GM10248 (cell line): ENCODE measurements at regions not wholly inside any gene's neighbourhood (a gene's known extent, or its start where the extent isn't known, plus 50 kb on each side); places are given as distances from the start of the nearest gene placed in this dataset.

Experiments
- CTCF ChIA-PET: fragments of 300-600 bp; sonication (Branson Sonifier 250); formaldehyde crosslinking; extraction: SDS; loops from one replicate; lab custom pipeline; 2021; ENCODE audit warnings: antibody characterized with exemption; lab: Yijun Ruan, JAX
- POLR2A ChIA-PET: fragments of 350-650 bp; sonication (Branson Sonifier 250); formaldehyde crosslinking; extraction: SDS; loops from one replicate; lab custom pipeline; 2020; ENCODE audit warnings: antibody characterized with exemption; lab: Yijun Ruan, JAX
- DNase-seq: peaks from one replicate; pipeline ENCODE4 v3.0.0; 2012; ENCODE audit errors: extremely low spot score
- TF ChIP-seq, protein P1 (sequence below): IDR thresholded peaks from 2 replicates; pipeline ENCODE4 v1.5.1; 2012; ENCODE audit warnings: mild to moderate bottlenecking, low read depth; ENCODE audit errors: extremely low read depth, missing control alignments, control extremely low read depth

DNA sequence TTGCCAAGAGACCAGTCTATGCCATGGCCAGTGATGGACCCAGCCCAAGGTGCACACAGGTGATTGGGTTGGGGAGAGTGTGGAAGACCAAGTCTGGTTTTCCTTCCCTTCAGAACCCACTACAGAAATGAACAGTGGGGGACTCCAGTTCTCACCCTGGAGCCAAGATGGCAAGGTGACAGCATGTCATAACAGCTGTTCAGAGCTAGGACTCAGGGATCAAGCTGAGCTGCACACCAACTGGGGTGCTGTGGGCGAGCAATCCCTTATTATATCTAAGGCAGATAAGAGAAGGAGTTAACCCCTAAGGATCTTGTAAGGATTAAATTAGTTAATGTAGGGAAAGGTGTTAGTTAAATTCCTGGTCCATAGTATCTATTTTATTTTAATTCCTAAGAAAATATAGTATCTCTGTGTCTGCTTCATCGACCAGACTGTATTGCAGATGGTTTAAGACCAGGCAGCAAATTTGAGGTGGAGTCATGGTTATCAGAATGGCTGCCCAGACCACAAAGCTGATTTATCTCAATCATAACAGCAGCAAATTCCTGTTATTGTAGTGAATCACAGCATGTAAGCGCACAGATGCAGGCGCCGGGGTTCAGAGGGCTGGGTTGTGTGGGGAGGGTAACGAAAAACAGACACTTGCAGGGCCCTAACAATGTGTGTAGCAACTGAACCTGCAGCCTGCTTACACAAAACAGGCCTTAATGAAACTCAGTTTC lies 208.7 kb upstream of the ZNF32 start:
- ChIA-PET POLR2A (no interaction called here), CTCF (no interaction called here)
- TF ChIP-seq, protein P1, sequence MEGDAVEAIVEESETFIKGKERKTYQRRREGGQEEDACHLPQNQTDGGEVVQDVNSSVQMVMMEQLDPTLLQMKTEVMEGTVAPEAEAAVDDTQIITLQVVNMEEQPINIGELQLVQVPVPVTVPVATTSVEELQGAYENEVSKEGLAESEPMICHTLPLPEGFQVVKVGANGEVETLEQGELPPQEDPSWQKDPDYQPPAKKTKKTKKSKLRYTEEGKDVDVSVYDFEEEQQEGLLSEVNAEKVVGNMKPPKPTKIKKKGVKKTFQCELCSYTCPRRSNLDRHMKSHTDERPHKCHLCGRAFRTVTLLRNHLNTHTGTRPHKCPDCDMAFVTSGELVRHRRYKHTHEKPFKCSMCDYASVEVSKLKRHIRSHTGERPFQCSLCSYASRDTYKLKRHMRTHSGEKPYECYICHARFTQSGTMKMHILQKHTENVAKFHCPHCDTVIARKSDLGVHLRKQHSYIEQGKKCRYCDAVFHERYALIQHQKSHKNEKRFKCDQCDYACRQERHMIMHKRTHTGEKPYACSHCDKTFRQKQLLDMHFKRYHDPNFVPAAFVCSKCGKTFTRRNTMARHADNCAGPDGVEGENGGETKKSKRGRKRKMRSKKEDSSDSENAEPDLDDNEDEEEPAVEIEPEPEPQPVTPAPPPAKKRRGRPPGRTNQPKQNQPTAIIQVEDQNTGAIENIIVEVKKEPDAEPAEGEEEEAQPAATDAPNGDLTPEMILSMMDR: no peak
- DNase-seq: no peak

DNA sequence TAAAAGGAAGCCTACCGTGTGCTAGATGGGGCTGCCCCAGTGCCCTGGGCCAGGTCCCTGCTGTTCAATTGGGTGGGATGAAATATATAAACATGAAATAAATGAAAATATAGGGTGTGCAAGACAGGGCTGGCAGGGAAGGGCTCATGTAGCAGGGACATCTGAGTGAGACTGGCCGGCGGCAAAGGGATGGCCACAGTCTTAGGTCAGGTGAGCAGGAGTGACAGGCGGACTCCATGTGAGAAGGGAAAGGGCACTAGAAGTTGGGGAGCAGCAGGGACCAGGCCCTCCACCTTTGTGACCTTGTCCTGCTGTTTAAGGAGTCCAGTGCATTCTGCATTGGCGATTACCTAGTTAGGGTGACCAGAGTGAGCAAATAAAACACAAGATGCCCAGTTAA lies 207.6 kb upstream of the ZNF32 start:
- CTCF ChIA-PET: no interaction called here
- POLR2A ChIA-PET: no interaction called here
- DNase-seq: no peak
- TF ChIP-seq, protein P1: no peak

DNA sequence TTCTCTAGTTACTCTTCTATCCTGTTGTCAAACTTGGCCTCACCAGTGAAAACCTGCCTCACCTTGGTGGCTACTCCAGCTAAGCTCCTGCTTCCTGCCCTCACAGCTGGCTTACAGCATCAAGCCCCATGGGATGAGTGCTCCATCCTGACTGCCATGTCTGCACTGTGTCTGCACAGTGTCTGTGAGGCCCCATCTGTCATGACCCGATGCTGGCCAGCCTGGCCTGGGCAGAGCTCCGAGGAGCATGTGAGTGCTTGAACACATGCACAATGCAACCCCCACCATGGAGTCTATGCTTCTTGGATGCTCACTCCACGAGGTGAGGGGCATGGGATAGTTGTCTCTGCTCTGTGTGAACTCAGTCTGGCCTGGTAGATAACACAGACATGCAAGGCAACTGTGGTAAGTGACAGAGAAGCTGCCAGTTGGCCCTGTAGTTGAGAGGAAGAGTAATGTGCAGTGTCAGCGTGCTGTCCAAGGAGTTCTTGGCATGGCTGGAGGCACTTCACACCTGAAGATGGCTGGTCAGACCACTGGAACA lies 207.1 kb upstream of the ZNF32 start:
- DNase-seq: no peak
- TF ChIP-seq, protein P1: no peak
- CTCF ChIA-PET: no interaction called here
- POLR2A ChIA-PET: no interaction called here

DNA sequence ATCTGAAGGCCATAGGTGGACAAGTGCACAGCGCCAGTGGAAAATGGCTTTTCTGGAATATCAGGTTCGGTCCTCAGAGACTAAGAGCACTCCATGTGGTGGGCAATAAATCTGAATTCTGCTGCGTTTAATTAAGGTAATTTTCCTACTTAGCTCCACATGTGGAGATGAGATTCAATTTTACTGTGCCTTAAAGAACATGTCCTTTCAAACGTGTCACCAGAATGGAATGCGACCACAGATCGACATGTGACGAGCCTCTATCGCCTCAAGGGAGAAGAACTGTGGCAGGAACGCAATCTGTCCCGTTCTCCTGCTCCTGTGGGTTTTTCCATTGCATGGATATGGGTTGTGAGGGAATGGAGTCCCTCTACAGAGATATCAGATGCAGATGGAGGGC lies 205.3 kb upstream of the ZNF32 start:
- DNase-seq: no peak
- CTCF ChIA-PET: no interaction called here
- POLR2A ChIA-PET: no interaction called here
- TF ChIP-seq, protein P1: no peak

DNA sequence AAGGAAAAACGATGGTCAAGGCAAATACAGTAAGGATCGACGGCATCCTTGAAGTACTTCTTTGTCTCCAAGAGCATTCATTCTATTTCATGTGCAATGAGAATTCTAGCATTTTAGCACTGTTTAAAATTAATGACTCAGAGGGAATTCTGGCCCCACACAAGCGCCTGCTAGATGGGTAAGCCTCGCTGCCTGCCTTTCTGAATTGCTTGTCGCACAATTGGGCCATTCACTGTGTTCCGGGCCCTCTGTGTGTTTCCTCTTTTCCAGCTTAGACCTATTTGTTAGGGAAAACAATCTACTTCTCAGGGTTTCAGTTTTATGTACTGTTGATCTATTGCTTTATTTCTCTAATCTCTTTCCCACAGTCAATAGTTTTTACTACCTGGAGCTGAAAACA lies 204.7 kb upstream of the ZNF32 start:
- ChIA-PET POLR2A (no interaction called here), CTCF (no interaction called here)

DNA sequence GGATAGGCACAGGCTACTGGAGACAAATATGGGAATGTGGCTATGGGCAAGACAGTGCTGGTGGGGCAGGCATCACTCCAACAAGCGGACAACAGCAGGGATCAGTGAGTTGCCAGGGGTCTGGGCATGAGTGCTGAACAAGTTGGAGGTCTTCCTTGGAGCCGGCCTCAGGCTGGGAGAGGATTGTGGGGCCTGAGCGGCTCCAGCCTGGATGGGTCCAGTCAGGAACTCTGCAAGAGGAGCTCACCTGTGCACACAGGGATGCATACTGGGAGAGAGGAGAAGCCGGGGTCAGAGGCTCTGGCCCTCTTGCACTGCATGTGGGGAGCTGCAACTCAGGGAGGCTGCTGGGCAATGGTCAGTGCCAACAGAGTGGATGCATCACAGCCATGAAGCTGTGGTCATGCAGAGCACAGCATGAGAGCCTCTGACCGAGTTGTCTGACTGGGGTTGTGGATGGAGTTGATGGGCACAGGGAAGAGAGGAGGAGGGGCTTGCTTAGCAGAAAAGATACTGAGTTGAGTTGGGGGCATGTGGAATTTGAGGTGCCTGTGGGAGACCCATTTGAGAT lies 204.0 kb upstream of the ZNF32 start:
- TF ChIP-seq, protein P1: no peak
- CTCF ChIA-PET: no interaction called here
- no peak for DNase-seq
- POLR2A ChIA-PET: no interaction called here

More for the DNA sequence above, 204.7 kb upstream of the ZNF32 start:
- TF ChIP-seq, protein P1: no peak
- DNase-seq: no peak
